CD4-positive, CD25-positive, alpha-beta regulatory T cell (primary cell): ENCODE measurements at regions not wholly inside any gene's neighbourhood (a gene's known extent, or its start where the extent isn't known, plus 50 kb on each side); places are given as distances from the start of the nearest gene placed in this dataset.
A peak's percentile ranks its signal among the peaks of the same experiment; 100 is the strongest.

Source experiments
- ATAC-seq, 2 donors: fragments of 150-1000 bp; cut with Tn5 transposase; one replicate each; pipeline ENCODE4 v1.10.0; 2021; ENCODE audit warnings: low read depth in 2 of 2, moderate number of reproducible peaks in 2 of 2, moderate library complexity in 1 of 2
- DNase-seq, 3 donors: peaks; one replicate each; pipeline versions ENCODE4 v3.0.0 to v3.0.0-alpha.2; 2012 to 2022; ENCODE audit warnings: mixed read lengths in 1 of 3
- H3K27ac ChIP-seq: one replicate; pipeline ENCODE4 v1.7.0; 2013; ENCODE audit warnings: mild to moderate bottlenecking, low read length; ENCODE audit not compliant: insufficient read depth, poor library complexity, severe bottlenecking
- H3K27me3 ChIP-seq: one replicate; pipeline ENCODE4 v1.7.0; 2013; ENCODE audit warnings: low read length; ENCODE audit not compliant: control insufficient read depth, insufficient read depth
- H3K36me3 ChIP-seq: one replicate; pipeline ENCODE4 v1.7.0; 2013; ENCODE audit warnings: mild to moderate bottlenecking, low read length, moderate library complexity; ENCODE audit not compliant: control insufficient read depth, insufficient read depth
- H3K4me1 ChIP-seq: 2 replicates; pipeline ENCODE4 v1.7.0; 2013; ENCODE audit warnings: mild to moderate bottlenecking, low read length; ENCODE audit not compliant: insufficient read depth, control insufficient read depth, poor library complexity, severe bottlenecking
- H3K4me3 ChIP-seq: one replicate; pipeline ENCODE4 v1.7.0; 2013; ENCODE audit warnings: low read depth, mild to moderate bottlenecking, low read length, moderate library complexity
- H3K9me3 ChIP-seq, 2 experiments: 1 replicate in 1 of 2; 2 replicates in 1 of 2; pipeline ENCODE4 v1.7.0; 2013; ENCODE audit warnings: low read length in 2 of 2, mild to moderate bottlenecking in 1 of 2, moderate library complexity in 1 of 2; ENCODE audit not compliant: control insufficient read depth in 2 of 2
- H3K27ac Mint-ChIP-seq, 3 donors: one replicate each; pipeline ENCODE4 v1.8.0; 2020 to 2022; ENCODE audit warnings: mild to moderate bottlenecking in 3 of 3, mixed read lengths in 3 of 3, moderate library complexity in 2 of 3
- H3K27me3 Mint-ChIP-seq: one replicate; pipeline ENCODE4 v1.8.0; 2022; ENCODE audit warnings: mild to moderate bottlenecking, mixed read lengths
- H3K36me3 Mint-ChIP-seq: one replicate; pipeline ENCODE4 v1.8.0; 2020; ENCODE audit warnings: mixed read lengths
- H3K4me1 Mint-ChIP-seq, 4 donors: one replicate each; pipeline ENCODE4 v1.8.0; 2020 to 2022; ENCODE audit warnings: mixed read lengths in 4 of 4, mild to moderate bottlenecking in 1 of 4
- H3K4me3 Mint-ChIP-seq, 4 donors: one replicate each; pipeline ENCODE4 v1.8.0; 2020 to 2022; ENCODE audit warnings: mild to moderate bottlenecking in 4 of 4, mixed read lengths in 4 of 4, moderate library complexity in 3 of 4
- H3K9me3 Mint-ChIP-seq, 7 donors: one replicate each; pipeline ENCODE4 v1.8.0; 2020 to 2022; ENCODE audit warnings: mixed read lengths in 7 of 7, mild to moderate bottlenecking in 3 of 7, moderate library complexity in 2 of 7

DNA sequence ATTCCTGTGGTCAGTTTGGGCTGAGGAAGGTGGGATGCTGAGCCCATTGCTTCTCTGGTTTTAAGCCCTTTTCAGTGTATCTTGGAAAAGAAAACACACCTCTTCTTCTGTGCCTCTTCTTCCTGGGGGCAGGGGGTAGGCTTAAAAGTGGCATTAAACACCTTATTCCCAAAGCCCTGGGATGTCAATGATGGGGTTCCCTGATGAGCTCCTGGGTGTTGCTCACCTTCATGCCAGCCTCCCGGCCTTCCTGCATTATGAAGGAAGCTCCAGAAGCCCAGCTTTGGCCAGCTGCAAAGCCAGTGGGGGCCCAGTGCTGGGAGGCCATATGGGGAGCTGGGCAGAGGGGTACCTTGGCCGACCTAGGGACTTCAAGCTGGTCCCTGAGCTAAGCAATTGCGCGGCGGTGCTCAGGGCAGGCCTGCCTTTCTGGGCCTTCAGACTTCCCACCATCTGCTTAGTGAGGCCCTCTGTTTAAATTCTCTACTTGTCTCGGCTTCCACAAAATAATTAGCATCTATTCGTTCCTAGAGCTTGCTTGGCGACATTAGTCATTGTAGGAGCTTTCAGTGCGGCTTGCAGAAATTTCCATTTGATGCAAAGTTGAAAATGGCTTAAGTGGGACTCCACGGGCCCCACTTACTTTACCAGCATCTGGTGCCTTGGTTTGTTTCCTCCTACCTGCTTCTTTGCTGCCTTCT lies 121.7 kb upstream of the NLRP1 start:
- Mint-ChIP-seq H3K27ac (peak overlapping the region in 1 of 3 donors; percentile 72), H3K4me1 (no peaks in the 10 kb centered on the region), H3K4me3 (no peak overlapping the region), H3K9me3 (peaks cover 0 to 5% (median 0%) of the 10 kb centered on the region in 7 donors), H3K36me3 (no peaks in the 10 kb centered on the region), H3K27me3 (peaks cover 9% of the 10 kb centered on the region)
- ATAC-seq (no peak), DNase-seq (no peak)
- no peaks in the 10 kb centered on the region for H3K4me1 ChIP-seq
- H3K27me3 ChIP-seq, result peaks cover 18% of the 10 kb centered on the region
- H3K9me3 ChIP-seq, result peaks cover 0 to 3% of the 10 kb centered on the region in 2 experiments
- no peak overlapping the region for H3K27ac ChIP-seq
- H3K36me3 ChIP-seq, result no peaks in the 10 kb centered on the region
- H3K4me3 ChIP-seq, result no peak overlapping the region

DNA sequence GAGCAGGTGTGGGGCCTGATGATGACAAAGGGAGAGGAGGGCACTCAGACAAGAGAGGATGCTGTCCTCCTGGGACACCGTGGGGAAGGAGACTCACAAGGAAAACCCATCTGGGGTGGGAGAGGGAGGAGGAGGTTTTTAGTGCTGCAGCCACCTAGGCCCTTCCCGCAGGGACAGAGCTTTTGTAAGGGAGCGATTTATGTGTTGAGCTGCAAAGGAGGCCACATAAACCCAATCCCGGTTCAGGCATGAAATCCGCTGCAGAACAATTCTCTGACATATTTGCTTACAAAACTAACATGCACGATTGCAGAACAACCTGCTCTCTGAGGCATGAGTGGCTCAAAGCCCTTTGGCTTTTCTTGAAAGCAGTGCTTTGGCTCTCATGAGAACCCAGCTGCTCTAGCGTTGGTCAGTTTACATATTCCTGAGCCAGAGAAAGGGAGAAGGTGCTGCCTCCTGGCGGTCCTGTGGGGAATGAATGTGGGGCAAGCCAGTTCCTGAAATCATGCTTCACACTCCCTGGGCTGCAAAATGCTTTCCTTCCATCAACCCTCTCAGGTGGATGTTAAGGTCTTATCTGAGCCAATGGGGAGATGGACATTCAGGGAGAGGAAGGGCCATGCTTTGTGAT lies 122.4 kb upstream of the NLRP1 start:
- no peak overlapping the region for H3K4me3 Mint-ChIP-seq
- peaks cover 20% of the 10 kb centered on the region for H3K27me3 ChIP-seq
- no peaks in the 10 kb centered on the region for H3K36me3 Mint-ChIP-seq
- H3K9me3 ChIP-seq, result peaks cover 0 to 3% of the 10 kb centered on the region in 2 experiments
- peak; percentile 27 to 58 (median 33) for DNase-seq
- H3K4me3 ChIP-seq, result no peak overlapping the region
- ATAC-seq, result no peak
- H3K36me3 ChIP-seq, result no peaks in the 10 kb centered on the region
- H3K9me3 Mint-ChIP-seq, result peaks cover 0 to 5% (median 0%) of the 10 kb centered on the region in 7 donors
- peak overlapping the region in 1 of 3 donors; percentile 72 for H3K27ac Mint-ChIP-seq
- H3K4me1 Mint-ChIP-seq, result no peaks in the 10 kb centered on the region
- H3K4me1 ChIP-seq, result no peaks in the 10 kb centered on the region
- peaks cover 9% of the 10 kb centered on the region for H3K27me3 Mint-ChIP-seq
- no peak overlapping the region for H3K27ac ChIP-seq

DNA sequence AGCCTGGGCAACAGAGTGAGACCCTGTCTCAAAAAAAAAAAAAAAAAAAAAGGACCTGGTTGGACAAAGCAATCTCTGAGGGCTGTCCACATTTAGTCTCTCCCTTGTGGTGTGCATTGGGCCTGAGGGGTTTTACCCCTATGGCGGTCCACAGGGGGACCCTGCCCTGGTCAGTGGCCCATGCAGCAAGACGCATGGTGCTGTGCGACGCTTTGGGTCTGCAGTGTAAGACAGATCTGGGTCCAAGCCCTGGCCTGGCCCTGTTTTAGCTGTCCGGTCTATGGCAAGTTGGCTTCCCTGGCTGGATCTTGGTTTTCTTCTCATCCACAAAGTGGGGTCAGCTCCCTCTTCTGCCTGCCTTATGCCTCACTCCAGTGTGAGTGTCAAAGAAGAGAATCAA lies 123.2 kb upstream of the NLRP1 start:
- H3K9me3 Mint-ChIP-seq, result peaks cover 0 to 2% (median 0%) of the 10 kb centered on the region in 7 donors
- no peak overlapping the region for H3K4me3 Mint-ChIP-seq
- ATAC-seq (no peak), DNase-seq (no peak)
- no peak overlapping the region for H3K27ac Mint-ChIP-seq
- Histone ChIP-seq H3K9me3 (peaks cover 0 to 3% of the 10 kb centered on the region in 2 experiments), H3K4me3 (no peak overlapping the region), H3K36me3 (no peaks in the 10 kb centered on the region), H3K4me1 (no peaks in the 10 kb centered on the region), H3K27ac (no peak overlapping the region), H3K27me3 (peaks cover 24% of the 10 kb centered on the region)
- no peaks in the 10 kb centered on the region for H3K4me1 Mint-ChIP-seq
- H3K27me3 Mint-ChIP-seq, result peaks cover 9% of the 10 kb centered on the region
- H3K36me3 Mint-ChIP-seq, result no peaks in the 10 kb centered on the region

DNA sequence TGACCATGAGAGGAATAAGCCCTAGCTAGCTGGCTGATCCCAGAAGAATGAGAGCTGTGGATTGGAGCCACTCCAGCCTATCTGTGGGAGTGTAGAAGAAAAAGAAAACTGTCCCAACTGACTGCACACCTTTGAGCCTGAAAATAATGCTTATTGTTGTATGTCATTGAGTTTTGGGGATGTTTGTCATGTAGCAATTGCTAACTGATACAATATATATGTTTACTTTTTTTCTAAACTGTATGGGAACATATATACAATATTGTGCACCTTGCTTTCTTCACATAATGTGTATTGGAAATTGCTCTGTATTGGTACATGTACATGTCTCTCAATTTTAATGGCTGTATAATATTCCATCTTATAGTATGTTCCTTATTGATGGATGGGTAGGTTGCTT lies 124.0 kb upstream of the NLRP1 start:
- no peaks in the 10 kb centered on the region for H3K4me1 ChIP-seq
- no peak overlapping the region for H3K4me3 ChIP-seq
- no peaks in the 10 kb centered on the region for H3K36me3 Mint-ChIP-seq
- H3K27ac ChIP-seq, result no peak overlapping the region
- H3K9me3 ChIP-seq, result peaks cover 0 to 3% of the 10 kb centered on the region in 2 experiments
- no peak for DNase-seq
- no peak for ATAC-seq
- no peak overlapping the region for H3K4me3 Mint-ChIP-seq
- no peak overlapping the region for H3K27ac Mint-ChIP-seq
- H3K4me1 Mint-ChIP-seq, result no peaks in the 10 kb centered on the region
- peaks cover 30% of the 10 kb centered on the region for H3K27me3 ChIP-seq
- H3K9me3 Mint-ChIP-seq, result peaks cover 0 to 2% (median 0%) of the 10 kb centered on the region in 7 donors
- no peaks in the 10 kb centered on the region for H3K36me3 ChIP-seq
- peaks cover 9% of the 10 kb centered on the region for H3K27me3 Mint-ChIP-seq

DNA sequence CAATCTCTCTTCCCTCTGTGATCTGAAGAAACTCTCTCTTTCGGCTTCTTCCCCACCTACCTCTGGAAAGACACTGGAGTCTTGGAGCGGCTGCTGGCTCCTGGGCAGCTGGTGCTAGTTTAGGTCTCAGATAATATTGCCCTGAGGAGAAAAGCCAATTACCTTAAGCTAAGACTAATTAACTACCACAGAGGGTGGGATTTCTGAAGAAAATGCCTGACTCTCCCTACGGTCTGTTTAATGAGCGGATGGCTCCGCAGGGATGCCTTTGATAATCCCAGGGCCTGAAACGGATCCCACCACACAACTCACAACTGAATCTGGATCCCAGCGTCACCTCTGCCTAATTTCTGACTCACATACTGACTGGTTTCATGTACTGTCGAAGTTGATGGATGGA lies 127.0 kb upstream of the NLRP1 start:
- DNase-seq (no peak), ATAC-seq (no peak)
- H3K4me3 ChIP-seq, result no peak overlapping the region
- H3K4me1 ChIP-seq, result no peaks in the 10 kb centered on the region
- H3K9me3 Mint-ChIP-seq, result peaks cover 0 to 2% (median 0%) of the 10 kb centered on the region in 7 donors
- no peak overlapping the region for H3K4me3 Mint-ChIP-seq
- no peak overlapping the region for H3K27ac Mint-ChIP-seq
- peaks cover 24% of the 10 kb centered on the region for H3K27me3 ChIP-seq
- no peaks in the 10 kb centered on the region for H3K4me1 Mint-ChIP-seq
- no peaks in the 10 kb centered on the region for H3K36me3 ChIP-seq
- peaks cover 18% of the 10 kb centered on the region for H3K27me3 Mint-ChIP-seq
- no peaks in the 10 kb centered on the region for H3K36me3 Mint-ChIP-seq
- H3K9me3 ChIP-seq, result peaks cover 0 to 3% of the 10 kb centered on the region in 2 experiments
- no peak overlapping the region for H3K27ac ChIP-seq

DNA sequence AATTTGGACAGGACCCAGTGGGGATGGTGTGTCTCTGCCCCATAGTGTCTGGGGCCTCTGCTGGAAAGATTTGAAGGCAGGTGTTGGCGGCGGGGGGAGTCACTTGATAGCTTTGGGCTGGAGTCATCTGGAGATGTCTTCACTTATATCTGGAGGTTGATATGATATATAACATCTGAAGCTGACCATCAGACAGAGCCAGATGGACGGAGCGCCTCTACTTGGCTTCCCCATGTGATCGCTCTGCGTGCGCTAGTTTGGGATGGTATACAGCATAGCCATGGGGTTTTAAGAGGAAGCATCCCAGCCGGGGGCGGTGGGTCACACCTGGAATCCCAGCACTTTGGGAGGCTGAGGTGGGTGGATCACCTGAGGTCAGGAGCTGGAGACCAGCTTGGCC lies 130.7 kb upstream of the NLRP1 start:
- H3K27me3 Mint-ChIP-seq, result peaks cover 12% of the 10 kb centered on the region
- H3K9me3 ChIP-seq, result no peaks in the 10 kb centered on the region
- no peak for ATAC-seq

DNA sequence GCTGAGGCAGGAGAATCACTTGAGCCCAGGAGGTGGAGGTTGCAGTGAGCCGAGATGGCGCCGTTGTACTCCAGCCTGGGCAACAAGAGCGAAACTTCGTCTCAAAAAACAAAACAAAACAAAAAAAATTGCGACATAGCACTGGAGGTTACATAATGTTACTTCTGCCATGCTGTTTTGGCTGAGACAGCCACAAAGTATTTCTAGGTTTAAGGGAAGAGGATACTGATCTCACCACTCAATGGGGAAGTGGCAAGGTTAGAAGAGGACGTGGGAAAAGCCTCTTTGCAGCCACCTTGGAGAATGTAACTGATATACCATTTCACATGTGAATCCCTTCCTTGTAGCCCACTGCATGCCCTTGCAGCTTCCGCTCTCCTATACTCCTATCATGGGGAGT lies 131.2 kb upstream of the NLRP1 start:
- no peak overlapping the region for H3K4me3 Mint-ChIP-seq
- H3K4me3 ChIP-seq, result no peak overlapping the region
- no peaks in the 10 kb centered on the region for H3K9me3 ChIP-seq
- no peak for DNase-seq
- ATAC-seq, result no peak
- H3K27ac ChIP-seq, result no peak overlapping the region
- peaks cover 16% of the 10 kb centered on the region for H3K27me3 Mint-ChIP-seq
- H3K4me1 ChIP-seq, result no peaks in the 10 kb centered on the region
- no peaks in the 10 kb centered on the region for H3K36me3 Mint-ChIP-seq
- peaks cover 14% of the 10 kb centered on the region for H3K27me3 ChIP-seq
- peaks cover 0 to 3% (median 0%) of the 10 kb centered on the region in 7 donors for H3K9me3 Mint-ChIP-seq
- H3K4me1 Mint-ChIP-seq, result peaks cover 0 to 1% (median 0%) of the 10 kb centered on the region in 4 donors
- no peaks in the 10 kb centered on the region for H3K36me3 ChIP-seq
- H3K27ac Mint-ChIP-seq, result no peak overlapping the region

More for the DNA sequence above, 130.7 kb upstream of the NLRP1 start:
- H3K36me3 ChIP-seq, result no peaks in the 10 kb centered on the region
- peaks cover 14% of the 10 kb centered on the region for H3K27me3 ChIP-seq
- peaks cover 0 to 1% (median 0%) of the 10 kb centered on the region in 4 donors for H3K4me1 Mint-ChIP-seq
- H3K9me3 Mint-ChIP-seq, result peaks cover 0 to 3% (median 0%) of the 10 kb centered on the region in 7 donors
- H3K4me1 ChIP-seq, result no peaks in the 10 kb centered on the region
- H3K36me3 Mint-ChIP-seq, result no peaks in the 10 kb centered on the region
- H3K27ac ChIP-seq, result no peak overlapping the region
- H3K27ac Mint-ChIP-seq, result no peak overlapping the region
- H3K4me3 Mint-ChIP-seq, result no peak overlapping the region
- no peak for DNase-seq
- H3K4me3 ChIP-seq, result no peak overlapping the region
